ENCODE measurements at regions not wholly inside any gene's neighbourhood (a gene's known extent, or its start where the extent isn't known, plus 50 kb on each side); places are given as distances from the start of the nearest gene placed in this dataset.
A peak's percentile ranks its signal among the peaks of the same experiment; 100 is the strongest.

GRCh38 chr3:152204218-152204617, 64.5 kb upstream of the MBNL1 start:
- H3K27ac ChIP-seq (ENCODE audit: low read depth in 1 of 2, low read length in 2 of 2), result peak overlapping the region in 1 of 2 donors; percentile 89
- H3K4me3 ChIP-seq (replicated peaks in 1 of 3; ENCODE audit: low read depth in 2 of 3, low read length in 3 of 3), result peak overlapping the region; percentile 76 to 100 (median 92)
- H3K79me2 ChIP-seq (ENCODE audit: insufficient read depth, low read length), result peaks cover 85% of the 10 kb centered on the region
- peaks cover 7 to 15% of the 10 kb centered on the region in 2 donors for H3K9me3 ChIP-seq (replicated peaks in 1 of 2; ENCODE audit: control insufficient read depth in 1 of 2, insufficient read depth in 1 of 2, low read length in 2 of 2)
- Mint-ChIP-seq H3K9me3 (peaks cover 11 to 15% (median 13%) of the 10 kb centered on the region in 7 donors), H3K27me3 (ENCODE audit: low read depth in 3 of 3) (no peaks in the 10 kb centered on the region), H3K36me3 (peaks cover 4 to 5% of the 10 kb centered on the region in 2 donors), H3K4me3 (peak overlapping the region; percentile 84 to 99), H3K4me1 (peaks cover 41% of the 10 kb centered on the region), H3K27ac (peak overlapping the region; percentile 78 to 99 (median 97))
- H3K27me3 ChIP-seq (ENCODE audit: control insufficient read depth in 2 of 2, insufficient read depth in 2 of 2, low read length in 2 of 2), result no peaks in the 10 kb centered on the region
- no CpG with 5 or more reads among the region's 2 CpGs for WGBS (ENCODE audit: insufficient coverage)
- peaks cover 31 to 60% of the 10 kb centered on the region in 2 donors for H3K4me1 ChIP-seq (ENCODE audit: control insufficient read depth in 1 of 2, insufficient read depth in 2 of 2, low read length in 2 of 2)
- H4K20me1 ChIP-seq (ENCODE audit: insufficient read depth, low read length), result no peaks in the 10 kb centered on the region
- H3K4me2 ChIP-seq (replicated peaks; ENCODE audit: extremely low read depth, low read length, poor library complexity, severe bottlenecking), result peak overlapping the region; percentile 96
- peak overlapping the region; percentile 74 for H3K9ac ChIP-seq (ENCODE audit: insufficient read depth, low read length, poor library complexity, severe bottlenecking)
- DNase-seq, result peak in 2 of 3 donors; percentile 31 to 41
- no peaks in the 10 kb centered on the region for H3K36me3 ChIP-seq (replicated peaks in 1 of 2; ENCODE audit: control insufficient read depth in 1 of 2, insufficient read depth in 2 of 2, low read length in 2 of 2)
- peak overlapping the region; percentile 26 for H2AFZ ChIP-seq (ENCODE audit: insufficient read depth, low read depth, low read length, poor library complexity, severe bottlenecking)
- intact Hi-C loops (cut with micrococcal nuclease), result no loop called here
- no peak for TF ChIP-seq CTCF (IDR thresholded peaks at IDR 0.05)

GRCh38 chr3:152205097-152205593, 63.6 kb upstream of the MBNL1 start:
- Histone ChIP-seq H3K36me3 (replicated peaks in 1 of 2; ENCODE audit: control insufficient read depth in 1 of 2, insufficient read depth in 2 of 2, low read length in 2 of 2) (no peaks in the 10 kb centered on the region), H3K4me3 (replicated peaks in 1 of 3; ENCODE audit: low read depth in 2 of 3, low read length in 3 of 3) (peak overlapping the region; percentile 76 to 100 (median 92)), H4K20me1 (ENCODE audit: insufficient read depth, low read length) (no peaks in the 10 kb centered on the region), H3K4me2 (replicated peaks; ENCODE audit: extremely low read depth, low read length, poor library complexity, severe bottlenecking) (peak overlapping the region; percentile 96), H3K4me1 (ENCODE audit: control insufficient read depth in 1 of 2, insufficient read depth in 2 of 2, low read length in 2 of 2) (peaks cover 22 to 50% of the 10 kb centered on the region in 2 donors), H3K9ac (ENCODE audit: insufficient read depth, low read length, poor library complexity, severe bottlenecking) (peak overlapping the region; percentile 74), H2AFZ (ENCODE audit: insufficient read depth, low read depth, low read length, poor library complexity, severe bottlenecking) (peak overlapping the region; percentile 76), H3K27me3 (ENCODE audit: control insufficient read depth in 2 of 2, insufficient read depth in 2 of 2, low read length in 2 of 2) (no peaks in the 10 kb centered on the region), H3K79me2 (ENCODE audit: insufficient read depth, low read length) (peaks cover 75% of the 10 kb centered on the region), H3K27ac (ENCODE audit: low read depth in 1 of 2, low read length in 2 of 2) (peak overlapping the region; percentile 45 to 89), H3K9me3 (replicated peaks in 1 of 2; ENCODE audit: control insufficient read depth in 1 of 2, insufficient read depth in 1 of 2, low read length in 2 of 2) (peaks cover 7 to 15% of the 10 kb centered on the region in 2 donors)
- Mint-ChIP-seq H3K4me3 (peak overlapping the region; percentile 84 to 99), H3K9me3 (peaks cover 12 to 16% (median 14%) of the 10 kb centered on the region in 7 donors), H3K27me3 (ENCODE audit: low read depth in 3 of 3) (no peaks in the 10 kb centered on the region), H3K36me3 (peaks cover 4 to 5% of the 10 kb centered on the region in 2 donors), H3K4me1 (peaks cover 32% of the 10 kb centered on the region), H3K27ac (peak overlapping the region; percentile 92 to 99 (median 97))
- TF ChIP-seq CTCF (IDR thresholded peaks at IDR 0.05), result no peak
- intact Hi-C loops (cut with micrococcal nuclease), result loop anchor here in 1 of 2 donors (5.0 kb wide), 2 partner anchors 37 to 62 kb away; partner anchors contain the start of gene MBNL1
- peak; percentile 73 to 91 (median 83) for DNase-seq
- no CpG with 5 or more reads among the region's 3 CpGs for WGBS (ENCODE audit: insufficient coverage)

All from CD14-positive monocyte (primary cell).